ENCODE measurements at regions not wholly inside any gene's neighbourhood (a gene's known extent, or its start where the extent isn't known, plus 50 kb on each side); places are given as distances from the start of the nearest gene placed in this dataset.

DNA sequence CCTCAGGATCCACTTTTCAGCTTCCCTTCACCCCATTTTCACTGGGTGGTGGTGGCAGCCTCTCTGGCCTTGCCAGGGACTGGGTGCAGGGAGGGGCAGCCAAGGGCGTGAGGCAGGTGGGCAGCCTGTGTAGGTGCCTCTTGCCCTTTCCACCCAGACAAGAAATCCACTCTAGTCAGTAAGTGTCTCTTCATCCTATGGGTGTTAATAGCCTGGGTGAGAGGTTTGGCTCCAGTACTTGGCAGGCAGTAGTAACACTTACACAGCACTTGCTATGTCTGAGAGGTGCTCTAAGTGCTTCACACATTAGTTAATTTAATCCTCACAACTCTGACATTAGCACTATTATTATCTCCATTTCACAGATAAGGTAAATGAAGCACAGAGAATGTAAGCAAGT lies 171.9 kb downstream of the EMP1 start:
- 92% methylated on average over 1 of the region's 1 CpG for WGBS
- Histone ChIP-seq H3K9me3 (no peaks in the 10 kb centered on the region), H3K36me3 (no peaks in the 10 kb centered on the region), H3K4me1 (no peaks in the 10 kb centered on the region), H3K27ac (no peak overlapping the region), H3K27me3 (no peaks in the 10 kb centered on the region), H3K4me3 (no peak overlapping the region)
- DNase-seq (ENCODE audit: low spot score in 2 of 2): no peak
- TF ChIP-seq EP300 (IDR thresholded peaks at IDR 0.05) (no peak), POLR2AphosphoS5 (IDR thresholded peaks at IDR 0.05) (no peak), POLR2A (IDR thresholded peaks at IDR 0.05) (no peak)
- TF ChIP-seq, protein P1, sequence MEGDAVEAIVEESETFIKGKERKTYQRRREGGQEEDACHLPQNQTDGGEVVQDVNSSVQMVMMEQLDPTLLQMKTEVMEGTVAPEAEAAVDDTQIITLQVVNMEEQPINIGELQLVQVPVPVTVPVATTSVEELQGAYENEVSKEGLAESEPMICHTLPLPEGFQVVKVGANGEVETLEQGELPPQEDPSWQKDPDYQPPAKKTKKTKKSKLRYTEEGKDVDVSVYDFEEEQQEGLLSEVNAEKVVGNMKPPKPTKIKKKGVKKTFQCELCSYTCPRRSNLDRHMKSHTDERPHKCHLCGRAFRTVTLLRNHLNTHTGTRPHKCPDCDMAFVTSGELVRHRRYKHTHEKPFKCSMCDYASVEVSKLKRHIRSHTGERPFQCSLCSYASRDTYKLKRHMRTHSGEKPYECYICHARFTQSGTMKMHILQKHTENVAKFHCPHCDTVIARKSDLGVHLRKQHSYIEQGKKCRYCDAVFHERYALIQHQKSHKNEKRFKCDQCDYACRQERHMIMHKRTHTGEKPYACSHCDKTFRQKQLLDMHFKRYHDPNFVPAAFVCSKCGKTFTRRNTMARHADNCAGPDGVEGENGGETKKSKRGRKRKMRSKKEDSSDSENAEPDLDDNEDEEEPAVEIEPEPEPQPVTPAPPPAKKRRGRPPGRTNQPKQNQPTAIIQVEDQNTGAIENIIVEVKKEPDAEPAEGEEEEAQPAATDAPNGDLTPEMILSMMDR (IDR thresholded peaks at IDR 0.05): no peak

DNA sequence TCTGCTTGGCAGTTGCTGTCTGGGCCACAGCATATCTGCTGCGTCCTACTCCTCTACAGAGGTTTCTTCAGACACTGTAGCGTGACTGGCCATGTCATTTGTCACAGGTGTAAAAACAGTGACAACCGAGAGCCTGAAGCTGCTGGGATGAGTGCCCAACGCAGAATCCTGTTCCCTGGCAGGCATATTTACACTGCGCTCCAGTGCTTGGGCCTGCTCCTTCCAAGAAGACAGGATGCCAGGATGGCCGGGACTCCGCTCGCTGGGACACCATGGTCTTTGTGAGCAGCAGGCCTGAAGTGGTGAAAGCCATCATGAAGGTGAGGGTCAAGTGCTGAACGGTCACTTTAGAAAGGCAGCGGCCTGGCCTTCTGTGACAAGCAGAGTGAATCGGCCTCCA lies 171.4 kb downstream of the EMP1 start:
- no peaks in the 10 kb centered on the region for H3K36me3 ChIP-seq
- no peak for TF ChIP-seq POLR2A (IDR thresholded peaks at IDR 0.05)
- TF ChIP-seq POLR2AphosphoS5 (IDR thresholded peaks at IDR 0.05): no peak
- no peak for TF ChIP-seq EP300 (IDR thresholded peaks at IDR 0.05)
- TF ChIP-seq, protein P1 (IDR thresholded peaks at IDR 0.05): no peak
- H3K4me1 ChIP-seq: no peaks in the 10 kb centered on the region
- no peak overlapping the region for H3K4me3 ChIP-seq
- no peaks in the 10 kb centered on the region for H3K27me3 ChIP-seq
- no peak overlapping the region for H3K27ac ChIP-seq
- no peak for DNase-seq (ENCODE audit: low spot score in 2 of 2)
- H3K9me3 ChIP-seq: no peaks in the 10 kb centered on the region
- 93% methylated on average over 6 of the region's 11 CpGs for WGBS

DNA sequence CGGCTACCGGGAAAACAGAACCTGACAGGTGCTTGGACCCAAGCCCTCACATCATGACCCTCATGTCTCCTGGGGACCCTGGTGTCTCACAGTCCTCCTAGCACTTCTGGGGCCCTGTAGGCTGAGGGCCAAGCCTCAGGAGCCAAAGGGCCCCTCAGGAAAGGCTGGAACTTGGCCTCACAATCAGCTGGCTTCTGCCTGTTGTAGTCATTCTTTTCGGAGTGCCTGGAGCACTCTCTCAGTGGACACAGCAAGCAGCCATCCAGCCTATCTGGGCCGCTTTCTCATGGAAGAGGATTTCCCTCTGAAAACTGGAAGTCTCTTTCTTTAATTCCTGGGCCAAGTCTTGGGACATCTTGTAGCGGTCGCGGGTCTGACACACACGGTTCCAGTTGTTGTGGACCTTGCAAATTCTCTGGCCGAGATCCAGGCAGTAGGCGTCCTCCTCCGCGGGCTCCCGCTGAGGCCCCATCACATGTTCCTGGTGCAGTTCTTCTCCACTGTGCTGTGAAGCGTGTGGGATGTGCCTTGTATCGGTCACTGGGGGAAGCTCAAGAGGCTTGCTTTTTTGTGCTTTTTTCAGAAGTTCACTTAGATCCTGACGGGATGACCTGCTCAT lies 169.3 kb downstream of the EMP1 start:
- no peaks in the 10 kb centered on the region for H3K27me3 ChIP-seq
- H3K4me1 ChIP-seq: no peaks in the 10 kb centered on the region
- no peaks in the 10 kb centered on the region for H3K9me3 ChIP-seq
- TF ChIP-seq, protein P1 (IDR thresholded peaks at IDR 0.05): no peak
- TF ChIP-seq EP300 (IDR thresholded peaks at IDR 0.05) (no peak), POLR2A (IDR thresholded peaks at IDR 0.05) (no peak), POLR2AphosphoS5 (IDR thresholded peaks at IDR 0.05) (no peak)
- no peak for DNase-seq (ENCODE audit: low spot score in 2 of 2)
- no peaks in the 10 kb centered on the region for H3K36me3 ChIP-seq
- no peak overlapping the region for H3K27ac ChIP-seq
- 97% methylated on average over 14 of the region's 16 CpGs for WGBS
- H3K4me3 ChIP-seq: no peak overlapping the region

DNA sequence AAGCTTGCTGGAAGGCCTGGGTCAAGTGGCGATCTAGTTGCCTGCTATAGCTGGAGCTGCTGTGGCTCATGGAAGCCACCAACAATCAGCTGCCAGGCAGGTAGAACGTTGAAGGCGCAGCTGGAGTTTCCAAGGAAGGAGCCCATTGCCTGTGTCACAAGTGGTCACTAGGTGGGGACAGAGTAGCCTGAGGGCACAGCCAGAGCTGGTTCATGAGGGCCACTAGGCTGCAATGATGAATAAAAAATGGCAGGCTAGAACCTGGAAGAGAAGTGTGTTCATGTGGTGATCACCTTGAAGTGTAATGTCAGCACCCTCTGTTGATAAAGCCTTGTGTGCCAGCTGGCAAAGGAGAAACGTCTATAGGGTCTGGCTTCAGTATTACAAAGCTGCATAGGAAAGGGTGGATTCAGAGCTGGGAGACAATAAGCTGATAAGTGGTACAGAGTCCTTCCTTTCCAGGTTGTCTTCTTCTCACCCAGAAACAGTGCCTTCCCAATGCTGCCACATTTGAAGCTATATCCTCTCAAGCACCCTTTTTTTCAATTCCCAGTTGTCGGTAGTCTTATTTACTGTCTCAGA lies 165.8 kb downstream of the EMP1 start:
- no peaks in the 10 kb centered on the region for H3K9me3 ChIP-seq
- no peaks in the 10 kb centered on the region for H3K36me3 ChIP-seq
- no peak overlapping the region for H3K4me3 ChIP-seq
- WGBS: 60% methylated on average over 5 of the region's 5 CpGs
- no peak overlapping the region for H3K27ac ChIP-seq
- DNase-seq (ENCODE audit: low spot score in 2 of 2): no peak
- H3K4me1 ChIP-seq: no peaks in the 10 kb centered on the region
- H3K27me3 ChIP-seq: no peaks in the 10 kb centered on the region
- TF ChIP-seq POLR2A (IDR thresholded peaks at IDR 0.05): no peak
- no peak for TF ChIP-seq POLR2AphosphoS5 (IDR thresholded peaks at IDR 0.05)
- TF ChIP-seq, protein P1 (IDR thresholded peaks at IDR 0.05): peak in 1 of 2 donors; percentile 56
- TF ChIP-seq EP300 (IDR thresholded peaks at IDR 0.05): no peak

DNA sequence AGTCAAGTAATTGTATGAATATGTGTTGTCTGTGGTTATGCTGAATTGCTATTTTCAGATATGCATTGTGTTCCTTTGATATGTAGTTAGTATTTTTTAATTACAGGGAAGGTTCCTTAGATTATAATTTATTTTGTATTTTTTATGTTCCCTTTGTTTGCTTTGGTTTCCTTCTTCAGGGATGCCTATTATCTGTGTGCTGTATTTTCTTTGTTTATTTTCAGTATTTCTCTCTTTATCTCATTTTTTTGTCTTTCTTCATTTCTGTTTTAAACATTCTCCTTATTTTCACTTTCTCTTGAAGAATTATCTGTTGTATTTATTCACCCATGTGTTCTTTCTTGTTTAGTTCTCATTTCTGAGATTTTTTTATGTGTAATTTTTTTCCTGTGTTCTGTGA lies 163.1 kb downstream of the EMP1 start:
- H3K36me3 ChIP-seq: no peaks in the 10 kb centered on the region
- DNase-seq (ENCODE audit: low spot score in 2 of 2): no peak
- H3K9me3 ChIP-seq: no peaks in the 10 kb centered on the region
- no peaks in the 10 kb centered on the region for H3K4me1 ChIP-seq
- H3K27me3 ChIP-seq: no peaks in the 10 kb centered on the region
- TF ChIP-seq, protein P1 (IDR thresholded peaks at IDR 0.05): no peak
- TF ChIP-seq POLR2A (IDR thresholded peaks at IDR 0.05): no peak
- no peak for TF ChIP-seq POLR2AphosphoS5 (IDR thresholded peaks at IDR 0.05)
- no peak for TF ChIP-seq EP300 (IDR thresholded peaks at IDR 0.05)
- H3K4me3 ChIP-seq: no peak overlapping the region
- H3K27ac ChIP-seq: no peak overlapping the region
